Common myeloid progenitor, CD34-positive (primary cell): ENCODE measurements at regions not wholly inside any gene's neighbourhood (a gene's known extent, or its start where the extent isn't known, plus 50 kb on each side); places are given as distances from the start of the nearest gene placed in this dataset.
A peak's percentile ranks its signal among the peaks of the same experiment; 100 is the strongest.

Experiments used
- CTCF ChIA-PET: fragments of 350-600 bp; sonication (Branson Sonifier 250); formaldehyde crosslinking; loops from one replicate; lab custom pipeline; 2021; ENCODE audit warnings: antibody characterized with exemption; lab: Charles Lee
- POLR2A ChIA-PET: fragments of 350-600 bp; sonication (Branson Sonifier 250); formaldehyde crosslinking; loops from one replicate; lab custom pipeline; 2021; ENCODE audit warnings: antibody characterized with exemption; lab: Charles Lee
- DNase-seq, 3 donors: peaks; one replicate each; pipeline versions ENCODE4 v3.0.0 to v3.0.0-alpha.2; 2013
- H3K27ac ChIP-seq, 2 experiments: 1 replicate in 1 of 2; 2 replicates in 1 of 2; pipeline ENCODE4 v1.7.0; 2013; ENCODE audit warnings: inconsistent platforms in 2 of 2, low read length in 2 of 2, mild to moderate bottlenecking in 2 of 2, low read depth in 1 of 2, moderate library complexity in 1 of 2; ENCODE audit not compliant: severe bottlenecking in 2 of 2, insufficient read depth in 1 of 2, poor library complexity in 1 of 2
- H3K27me3 ChIP-seq, 5 experiments: replicated peaks in 2 of 5; 1 replicate in 3 of 5; 2 replicates in 2 of 5; pipeline versions ENCODE4 v1.6.1 to v1.7.0; 2013; ENCODE audit warnings: low read length in 4 of 5, mild to moderate bottlenecking in 2 of 5, moderate library complexity in 2 of 5, inconsistent platforms in 1 of 5; ENCODE audit not compliant: insufficient read depth in 5 of 5, control insufficient read depth in 4 of 5
- H3K36me3 ChIP-seq, 4 experiments: 1 replicate in 2 of 4; 2 replicates in 2 of 4; pipeline versions ENCODE4 v1.6.1 to v1.7.0; 2013; ENCODE audit warnings: low read length in 3 of 4, control low read depth in 1 of 4, mild to moderate bottlenecking in 1 of 4; ENCODE audit not compliant: control insufficient read depth in 4 of 4, insufficient read depth in 4 of 4
- H3K4me1 ChIP-seq, 4 experiments: 1 replicate in 3 of 4; 2 replicates in 1 of 4; pipeline versions ENCODE4 v1.6.1 to v1.7.1; 2013; ENCODE audit warnings: low read length in 3 of 4, mild to moderate bottlenecking in 3 of 4, control low read depth in 1 of 4, inconsistent platforms in 1 of 4, moderate library complexity in 1 of 4; ENCODE audit not compliant: control insufficient read depth in 4 of 4, insufficient read depth in 4 of 4; ENCODE audit errors: control extremely low read depth in 1 of 4
- H3K4me3 ChIP-seq, 7 experiments: 1 replicate in 4 of 7; 2 replicates in 3 of 7; pipeline versions ENCODE4 v1.5.1 to v1.7.0; 2013; ENCODE audit warnings: mild to moderate bottlenecking in 7 of 7, low read length in 6 of 7, moderate library complexity in 6 of 7, inconsistent platforms in 2 of 7, low read depth in 2 of 7, control low read depth in 1 of 7; ENCODE audit not compliant: insufficient read depth in 4 of 7, control insufficient read depth in 1 of 7; ENCODE audit errors: extremely low read depth in 1 of 7
- H3K9me3 ChIP-seq, 5 experiments: 1 replicate in 4 of 5; 2 replicates in 1 of 5; pipeline versions ENCODE4 v1.6.1 to v1.7.1; 2013; ENCODE audit warnings: low read length in 4 of 5, mild to moderate bottlenecking in 2 of 5, inconsistent platforms in 1 of 5, low read depth in 1 of 5, moderate library complexity in 1 of 5; ENCODE audit not compliant: control insufficient read depth in 4 of 5, insufficient read depth in 2 of 5; ENCODE audit errors: control extremely low read depth in 1 of 5
- whole genome bisulfite sequencing: methylation state at CpG from one replicate; pipeline ENCODE4 v1.1.5; 2013; ENCODE audit not compliant: insufficient coverage; 5-methylcytosine and 5-hydroxymethylcytosine counted together

DNA sequence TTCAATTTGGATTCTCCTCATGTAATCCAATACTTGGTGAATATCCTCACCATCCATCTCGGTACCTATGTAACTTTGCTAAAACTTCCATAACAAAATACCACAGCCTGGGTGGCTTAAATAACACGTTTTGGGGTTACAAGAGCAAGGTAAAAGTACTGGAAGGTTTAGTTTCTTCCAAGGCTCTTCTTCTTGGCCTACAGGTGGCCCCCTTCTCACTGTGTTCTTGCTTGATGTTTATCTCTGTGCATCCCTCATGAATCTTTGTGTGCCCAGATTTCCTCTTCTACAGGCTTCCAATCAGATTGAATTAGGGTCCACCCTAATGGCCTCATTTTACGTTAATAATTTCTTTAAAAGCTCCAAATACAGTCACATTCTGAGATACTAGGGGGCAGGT, 163.3 kb upstream of the HCRTR2 start:
- peak in 1 of 3 donors; percentile 7 for DNase-seq
- 68% methylated on average over 2 of the region's 3 CpGs for WGBS
- POLR2A ChIA-PET: no interaction called here

GRCh38 chr6:55012454-55012853, 161.9 kb upstream of the HCRTR2 start:
- no peak overlapping the region for H3K27ac ChIP-seq
- ChIA-PET POLR2A (no interaction called here), CTCF (no interaction called here)
- no peaks in the 10 kb centered on the region for H3K4me1 ChIP-seq
- no peaks in the 10 kb centered on the region for H3K36me3 ChIP-seq
- no CpG with 5 or more reads among the region's 4 CpGs for WGBS
- H3K4me3 ChIP-seq: no peak overlapping the region
- no peak for DNase-seq
- H3K27me3 ChIP-seq: no peaks in the 10 kb centered on the region
- no peaks in the 10 kb centered on the region for H3K9me3 ChIP-seq

More for the DNA sequence above, 163.3 kb upstream of the HCRTR2 start:
- H3K27ac ChIP-seq: no peak overlapping the region
- no peaks in the 10 kb centered on the region for H3K36me3 ChIP-seq
- H3K4me3 ChIP-seq: no peak overlapping the region
- H3K4me1 ChIP-seq: no peaks in the 10 kb centered on the region
- no peaks in the 10 kb centered on the region for H3K9me3 ChIP-seq
- CTCF ChIA-PET: interaction anchor here (0.8 to 1.2 kb wide), 2 partner anchors 58 to 358 kb away, joined by 3 read pairs; no protein-coding TSS in a partner anchor
- no peaks in the 10 kb centered on the region for H3K27me3 ChIP-seq

DNA sequence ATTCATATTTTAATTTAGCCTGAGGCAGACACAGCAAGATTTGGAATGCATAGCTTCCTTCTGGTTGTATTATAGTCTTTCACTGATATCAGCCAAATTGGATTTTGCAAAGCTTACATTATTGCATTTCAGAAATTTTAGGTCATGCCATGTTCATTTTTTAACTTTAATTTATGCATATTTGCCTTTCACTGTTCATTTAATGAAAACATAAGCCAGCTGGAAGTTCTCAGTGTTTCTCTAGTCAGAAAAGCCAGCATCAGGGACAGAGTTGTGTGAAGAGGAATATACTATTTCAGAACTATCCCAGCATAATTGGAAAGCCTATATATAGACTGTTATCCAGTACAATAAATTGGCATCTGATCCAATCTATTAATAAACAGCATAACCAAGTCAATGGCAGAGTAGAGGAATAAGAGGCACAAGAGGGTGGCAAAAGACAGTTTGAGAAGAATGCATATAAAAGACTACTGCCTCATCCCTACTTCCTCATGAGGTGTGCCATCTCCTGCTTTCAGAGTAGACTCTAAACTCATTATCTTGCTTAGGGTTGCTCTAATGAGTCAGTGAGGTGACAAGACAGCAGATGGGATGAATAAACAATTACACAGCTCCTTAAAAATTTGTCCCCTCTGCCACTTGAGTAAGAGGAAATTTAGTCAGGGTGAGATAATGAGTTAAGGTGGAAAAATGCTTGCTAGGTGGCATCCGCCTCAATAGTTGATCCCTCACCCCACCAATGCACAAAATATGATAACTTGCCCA, 159.8 kb upstream of the HCRTR2 start:
- no peaks in the 10 kb centered on the region for H3K36me3 ChIP-seq
- no peak for DNase-seq
- H3K9me3 ChIP-seq: no peaks in the 10 kb centered on the region
- H3K4me1 ChIP-seq: no peaks in the 10 kb centered on the region
- WGBS: no CpG with 5 or more reads among the region's 1 CpG
- H3K27me3 ChIP-seq: no peaks in the 10 kb centered on the region
- CTCF ChIA-PET: no interaction called here
- no peak overlapping the region for H3K4me3 ChIP-seq
- POLR2A ChIA-PET: no interaction called here
- H3K27ac ChIP-seq: no peak overlapping the region

GRCh38 chr6:55016261-55016660, 158.1 kb upstream of the HCRTR2 start:
- CTCF ChIA-PET: no interaction called here
- Histone ChIP-seq H3K4me1 (no peaks in the 10 kb centered on the region), H3K9me3 (no peaks in the 10 kb centered on the region), H3K27me3 (no peaks in the 10 kb centered on the region), H3K27ac (no peak overlapping the region), H3K4me3 (no peak overlapping the region), H3K36me3 (no peaks in the 10 kb centered on the region)
- no CpG with 5 or more reads among the region's 1 CpG for WGBS
- DNase-seq: no peak
- POLR2A ChIA-PET: no interaction called here

- Histone ChIP-seq H3K4me3 (no peak overlapping the region), H3K27me3 (no peaks in the 10 kb centered on the region), H3K36me3 (no peaks in the 10 kb centered on the region), H3K27ac (no peak overlapping the region), H3K9me3 (no peaks in the 10 kb centered on the region), H3K4me1 (peaks cover 0 to 4% (median 0%) of the 10 kb centered on the region in 4 experiments)
- CTCF ChIA-PET: no interaction called here
- WGBS: no CpG with 5 or more reads among the region's 1 CpG
- DNase-seq: no peak
- POLR2A ChIA-PET: no interaction called here
Measured at GRCh38 chr6:55017555-55018300, 156.6 kb upstream of the HCRTR2 start.

DNA sequence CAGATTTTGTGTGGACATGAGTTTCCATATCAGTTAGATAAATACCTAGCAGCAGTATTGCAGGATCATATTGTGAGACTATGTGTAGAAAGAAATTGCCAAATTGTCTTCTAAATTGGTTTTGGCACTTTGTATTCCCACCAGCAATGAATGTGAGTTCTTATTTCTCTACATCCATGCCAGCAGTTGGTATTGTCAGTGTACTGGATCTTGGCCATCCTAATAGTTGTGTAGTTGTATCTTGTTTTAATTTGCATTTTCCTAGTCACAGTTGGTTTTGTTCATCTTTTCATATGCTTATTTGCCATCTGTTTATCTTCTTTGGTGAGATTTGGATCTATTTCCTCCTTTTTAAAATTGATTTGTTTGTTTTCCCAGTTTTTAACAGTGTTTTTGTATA, 154.7 kb upstream of the HCRTR2 start:
- ChIA-PET CTCF (no interaction called here), POLR2A (no interaction called here)
- H3K9me3 ChIP-seq: no peaks in the 10 kb centered on the region
- no peak overlapping the region for H3K27ac ChIP-seq
- H3K27me3 ChIP-seq: no peaks in the 10 kb centered on the region
- peaks cover 0 to 17% (median 2%) of the 10 kb centered on the region in 4 experiments for H3K4me1 ChIP-seq
- H3K36me3 ChIP-seq: no peaks in the 10 kb centered on the region
- H3K4me3 ChIP-seq: no peak overlapping the region
- no peak for DNase-seq

- peak; percentile 19 to 77 (median 57) for DNase-seq
- WGBS: 100% methylated on average over 1 of the region's 3 CpGs
- no peak overlapping the region for H3K4me3 ChIP-seq
- no peaks in the 10 kb centered on the region for H3K27me3 ChIP-seq
- H3K9me3 ChIP-seq: no peaks in the 10 kb centered on the region
- no peak overlapping the region for H3K27ac ChIP-seq
- peaks cover 0 to 18% (median 2%) of the 10 kb centered on the region in 4 experiments for H3K4me1 ChIP-seq
- H3K36me3 ChIP-seq: no peaks in the 10 kb centered on the region
- ChIA-PET CTCF (no interaction called here), POLR2A (no interaction called here)
Measured at GRCh38 chr6:55023230-55023629, 151.1 kb upstream of the HCRTR2 start.
